ENCODE measurements at regions not wholly inside any gene's neighbourhood (a gene's known extent, or its start where the extent isn't known, plus 50 kb on each side); places are given as distances from the start of the nearest gene placed in this dataset.
A peak's percentile ranks its signal among the peaks of the same experiment; 100 is the strongest.

- DNase-seq = peak; percentile 25 to 29
Measured at GRCh38 chr2:118223511-118223991, 135.3 kb downstream of the INSIG2 start.

- DNase-seq = no peak
Measured at GRCh38 chr2:118222672-118223421, 134.6 kb downstream of the INSIG2 start.

- no peak for DNase-seq
Measured at GRCh38 chr2:118222273-118222594, 134.0 kb downstream of the INSIG2 start.

- peak in 1 of 2 experiments; percentile 24 for DNase-seq
Measured at GRCh38 chr2:118221536-118222272, 133.4 kb downstream of the INSIG2 start.

GRCh38 chr2:118219611-118220010 lies 131.3 kb downstream of the INSIG2 start:
- DNase-seq = no peak

GRCh38 chr2:118216224-118216623 lies 128.0 kb downstream of the INSIG2 start:
- no peak for DNase-seq

GRCh38 chr2:118209727-118210126 lies 121.5 kb downstream of the INSIG2 start:
- DNase-seq = no peak

GRCh38 chr2:118207889-118208288 lies 119.6 kb downstream of the INSIG2 start:
- no peak for DNase-seq

- DNase-seq = peak; percentile 61 to 72
Measured at GRCh38 chr2:118202707-118203303, 114.5 kb downstream of the INSIG2 start.

- no peak for DNase-seq
Measured at GRCh38 chr2:118198268-118198667, 110.0 kb downstream of the INSIG2 start.

GRCh38 chr2:118197011-118197675 lies 108.9 kb downstream of the INSIG2 start:
- no peak for DNase-seq

GRCh38 chr2:118190474-118190873 lies 102.2 kb downstream of the INSIG2 start:
- DNase-seq = no peak

GRCh38 chr2:118186858-118187254 lies 98.6 kb downstream of the INSIG2 start:
- DNase-seq = no peak

GRCh38 chr2:118186110-118186857 lies 98.0 kb downstream of the INSIG2 start:
- DNase-seq = peak; percentile 86 to 91

GRCh38 chr2:118185210-118186109 lies 97.2 kb downstream of the INSIG2 start:
- peak; percentile 75 to 79 for DNase-seq

- DNase-seq = no peak
Measured at GRCh38 chr2:118183381-118183780, 95.1 kb downstream of the INSIG2 start.

- no peak for DNase-seq
Measured at GRCh38 chr2:118179445-118179844, 91.2 kb downstream of the INSIG2 start.

- DNase-seq = no peak
Measured at GRCh38 chr2:118177884-118178283, 89.6 kb downstream of the INSIG2 start.

- DNase-seq = peak in 1 of 2 experiments; percentile 45
Measured at GRCh38 chr2:118177318-118177717, 89.0 kb downstream of the INSIG2 start.

- DNase-seq = no peak
Measured at GRCh38 chr2:118176601-118177000, 88.3 kb downstream of the INSIG2 start.

GRCh38 chr2:118171546-118171945 lies 83.3 kb downstream of the INSIG2 start:
- no peak for DNase-seq
